ENCODE measurements at regions not wholly inside any gene's neighbourhood (a gene's known extent, or its start where the extent isn't known, plus 50 kb on each side); places are given as distances from the start of the nearest gene placed in this dataset.

DNA sequence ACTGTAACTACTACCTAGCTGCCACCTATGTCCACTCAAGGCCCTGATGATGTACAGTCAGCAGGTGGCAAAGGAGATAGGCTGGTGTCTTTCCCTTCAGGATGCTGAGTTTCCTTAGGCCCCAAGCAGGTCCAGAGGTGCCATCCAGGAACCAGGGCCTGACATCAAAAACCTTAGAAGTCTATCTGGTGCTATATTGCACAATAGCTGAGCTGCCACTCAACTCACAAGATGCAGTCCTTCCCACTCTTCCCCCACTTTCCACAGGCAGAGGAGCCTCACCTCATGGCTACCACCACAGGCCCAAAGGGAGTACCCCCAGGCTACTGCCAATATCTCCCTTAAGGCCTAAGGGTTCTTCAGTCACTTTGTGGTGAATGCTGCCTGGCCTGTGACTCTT, 83.9 kb upstream of the ZNF827 start:
- TF ChIP-seq CTCF (IDR thresholded peaks at IDR 0.05) (no peak), POLR2A (IDR thresholded peaks at IDR 0.05) (no peak)

All from Peyer's patch (tissue), 4 donors.